Natural killer cell (primary cell): ENCODE measurements at regions not wholly inside any gene's neighbourhood (a gene's known extent, or its start where the extent isn't known, plus 50 kb on each side); places are given as distances from the start of the nearest gene placed in this dataset.

Experiments used
- ATAC-seq, 3 donors: fragments of 150-1000 bp in 2 of 3; fragments of 200-7000 bp in 1 of 3; cut with Tn5 transposase; 1 replicate in 1 of 3; 2 replicates in 2 of 3; pipeline ENCODE4 v1.10.0; 2021; ENCODE audit warnings: mild to moderate bottlenecking in 2 of 3, moderate library complexity in 2 of 3
- DNase-seq, 2 donors: peaks; one replicate each; pipeline versions ENCODE4 v3.0.0 to v3.0.0-alpha.2; 2013 to 2021; ENCODE audit warnings: mixed read lengths in 1 of 2
- H3K27ac ChIP-seq: one replicate; pipeline ENCODE4 v1.5.1; 2013; ENCODE audit warnings: mild to moderate bottlenecking, low read length
- H3K27me3 ChIP-seq: one replicate; pipeline ENCODE4 v1.6.1; 2013; ENCODE audit warnings: low read length; ENCODE audit not compliant: control insufficient read depth, insufficient read depth
- H3K36me3 ChIP-seq: one replicate; pipeline ENCODE4 v1.6.1; 2013; ENCODE audit warnings: low read length; ENCODE audit not compliant: control insufficient read depth, insufficient read depth
- H3K4me1 ChIP-seq: one replicate; pipeline ENCODE4 v1.6.1; 2013; ENCODE audit warnings: low read length; ENCODE audit not compliant: control insufficient read depth, insufficient read depth
- H3K4me3 ChIP-seq: one replicate; pipeline ENCODE4 v1.5.1; 2013; ENCODE audit warnings: low read length
- H3K9me3 ChIP-seq: one replicate; pipeline ENCODE4 v1.6.1; 2013; ENCODE audit warnings: low read length; ENCODE audit not compliant: control insufficient read depth, insufficient read depth
- H3K27ac Mint-ChIP-seq, 2 donors: one replicate each; pipeline ENCODE4 v1.8.0; 2022; ENCODE audit warnings: mild to moderate bottlenecking in 2 of 2, mixed read lengths in 2 of 2, moderate library complexity in 1 of 2
- H3K27me3 Mint-ChIP-seq, 2 donors: one replicate each; pipeline ENCODE4 v1.8.0; 2022; ENCODE audit warnings: low read depth in 2 of 2, mixed read lengths in 2 of 2
- H3K36me3 Mint-ChIP-seq: one replicate; pipeline ENCODE4 v1.8.0; 2022; ENCODE audit warnings: mixed read lengths
- H3K4me1 Mint-ChIP-seq, 2 donors: one replicate each; pipeline ENCODE4 v1.8.0; 2022; ENCODE audit warnings: mixed read lengths in 2 of 2
- H3K4me3 Mint-ChIP-seq: one replicate; pipeline ENCODE4 v1.8.0; 2022; ENCODE audit warnings: mild to moderate bottlenecking, moderate library complexity, mixed read lengths
- H3K9me3 Mint-ChIP-seq, 2 donors: one replicate each; pipeline ENCODE4 v1.8.0; 2022; ENCODE audit warnings: mixed read lengths in 2 of 2
- CTCF ChIP-seq: fragments of 200-600 bp; IDR thresholded peaks from one replicate; pipeline ENCODE4 v1.8.0; 2022; ENCODE audit warnings: antibody characterized with exemption
- WGBS: methylation state at CpG from one replicate; pipeline ENCODE4 v1.1.7; 2013; ENCODE audit warnings: missing lambda C conversion rate; ENCODE audit not compliant: insufficient coverage; 5-methylcytosine and 5-hydroxymethylcytosine counted together
- intact Hi-C: fragments of 100-400 bp; cut with micrococcal nuclease; formaldehyde crosslinking; loops from one replicate; pipeline ENCODE4 v1.14.2; 2022

GRCh38 chr6:93574299-93574698 is 154.9 kb upstream of the EPHA7 start:
- Histone ChIP-seq H3K36me3 (no peaks in the 10 kb centered on the region), H3K27ac (no peak overlapping the region), H3K9me3 (no peaks in the 10 kb centered on the region), H3K4me3 (no peak overlapping the region), H3K4me1 (no peaks in the 10 kb centered on the region), H3K27me3 (no peaks in the 10 kb centered on the region)
- H3K9me3 Mint-ChIP-seq, result peaks cover 5 to 7% of the 10 kb centered on the region in 2 donors
- TF ChIP-seq CTCF, result no peak
- WGBS, result 67% methylated on average over 2 of the region's 2 CpGs
- no peaks in the 10 kb centered on the region for H3K4me1 Mint-ChIP-seq
- H3K36me3 Mint-ChIP-seq, result no peaks in the 10 kb centered on the region
- ATAC-seq (no peak), DNase-seq (no peak)
- H3K27me3 Mint-ChIP-seq, result no peaks in the 10 kb centered on the region
- no peak overlapping the region for H3K4me3 Mint-ChIP-seq
- no peak overlapping the region for H3K27ac Mint-ChIP-seq
- intact Hi-C loops, result no loop called here

- no peak for ATAC-seq
- H3K9me3 ChIP-seq, result no peaks in the 10 kb centered on the region
- no peak overlapping the region for H3K27ac ChIP-seq
- no peaks in the 10 kb centered on the region for H3K27me3 ChIP-seq
- H3K4me1 Mint-ChIP-seq, result no peaks in the 10 kb centered on the region
- H3K36me3 ChIP-seq, result no peaks in the 10 kb centered on the region
- H3K27me3 Mint-ChIP-seq, result no peaks in the 10 kb centered on the region
- H3K4me3 ChIP-seq, result no peak overlapping the region
- H3K36me3 Mint-ChIP-seq, result no peaks in the 10 kb centered on the region
- DNase-seq, result no peak
- intact Hi-C loops, result no loop called here
- 75% methylated on average over 1 of the region's 1 CpG for WGBS
- H3K27ac Mint-ChIP-seq, result no peak overlapping the region
- TF ChIP-seq CTCF, result no peak
- H3K9me3 Mint-ChIP-seq, result peaks cover 8 to 11% of the 10 kb centered on the region in 2 donors
- H3K4me3 Mint-ChIP-seq, result no peak overlapping the region
- H3K4me1 ChIP-seq, result no peaks in the 10 kb centered on the region
Measured at GRCh38 chr6:93571346-93571745, 152.0 kb upstream of the EPHA7 start.

- Mint-ChIP-seq H3K4me1 (no peaks in the 10 kb centered on the region), H3K27me3 (no peaks in the 10 kb centered on the region), H3K27ac (no peak overlapping the region), H3K4me3 (no peak overlapping the region), H3K36me3 (no peaks in the 10 kb centered on the region), H3K9me3 (peaks cover 10 to 12% of the 10 kb centered on the region in 2 donors)
- no peak for TF ChIP-seq CTCF
- ATAC-seq, result no peak
- Histone ChIP-seq H3K9me3 (no peaks in the 10 kb centered on the region), H3K27me3 (no peaks in the 10 kb centered on the region), H3K27ac (no peak overlapping the region), H3K36me3 (no peaks in the 10 kb centered on the region), H3K4me3 (no peak overlapping the region), H3K4me1 (no peaks in the 10 kb centered on the region)
- no peak for DNase-seq
- WGBS, result 44% methylated on average over 1 of the region's 1 CpG
- intact Hi-C loops, result no loop called here
Measured at GRCh38 chr6:93568169-93568568, 148.8 kb upstream of the EPHA7 start.

- WGBS, result 83% methylated on average over 5 of the region's 5 CpGs
- Histone ChIP-seq H3K27ac (no peak overlapping the region), H3K36me3 (no peaks in the 10 kb centered on the region), H3K27me3 (no peaks in the 10 kb centered on the region), H3K9me3 (no peaks in the 10 kb centered on the region), H3K4me3 (no peak overlapping the region), H3K4me1 (no peaks in the 10 kb centered on the region)
- ATAC-seq, result no peak
- no peak overlapping the region for H3K4me3 Mint-ChIP-seq
- intact Hi-C loops, result no loop called here
- no peaks in the 10 kb centered on the region for H3K4me1 Mint-ChIP-seq
- no peak overlapping the region for H3K27ac Mint-ChIP-seq
- peaks cover 10 to 15% of the 10 kb centered on the region in 2 donors for H3K9me3 Mint-ChIP-seq
- H3K27me3 Mint-ChIP-seq, result no peaks in the 10 kb centered on the region
- no peak for TF ChIP-seq CTCF
- no peaks in the 10 kb centered on the region for H3K36me3 Mint-ChIP-seq
- no peak for DNase-seq
Measured at GRCh38 chr6:93567164-93567563, 147.8 kb upstream of the EPHA7 start.
